ENCODE measurements at regions not wholly inside any gene's neighbourhood (a gene's known extent, or its start where the extent isn't known, plus 50 kb on each side); places are given as distances from the start of the nearest gene placed in this dataset.

DNA sequence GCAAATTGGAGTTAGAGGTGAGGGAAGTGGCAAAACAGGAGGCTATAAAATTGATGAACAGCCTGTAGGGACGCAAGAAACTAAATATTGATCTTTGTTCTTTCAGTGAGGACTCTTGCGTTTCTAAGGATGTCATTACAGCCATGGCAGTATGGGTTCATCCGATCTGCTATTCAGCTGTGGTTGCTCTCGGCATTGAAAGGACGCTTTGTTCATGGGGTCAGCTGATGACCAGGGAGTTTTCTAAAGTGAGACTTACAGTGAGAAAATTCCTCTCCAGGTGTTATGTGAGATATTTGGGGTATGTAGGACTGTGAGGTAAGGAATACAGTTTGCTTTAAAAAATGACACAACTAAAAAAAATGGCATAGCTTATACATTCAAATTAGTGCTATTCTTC is 52.7 kb upstream of the PELI1 start:
- DNase-seq (ENCODE audit: low read depth), result no peak

DNA sequence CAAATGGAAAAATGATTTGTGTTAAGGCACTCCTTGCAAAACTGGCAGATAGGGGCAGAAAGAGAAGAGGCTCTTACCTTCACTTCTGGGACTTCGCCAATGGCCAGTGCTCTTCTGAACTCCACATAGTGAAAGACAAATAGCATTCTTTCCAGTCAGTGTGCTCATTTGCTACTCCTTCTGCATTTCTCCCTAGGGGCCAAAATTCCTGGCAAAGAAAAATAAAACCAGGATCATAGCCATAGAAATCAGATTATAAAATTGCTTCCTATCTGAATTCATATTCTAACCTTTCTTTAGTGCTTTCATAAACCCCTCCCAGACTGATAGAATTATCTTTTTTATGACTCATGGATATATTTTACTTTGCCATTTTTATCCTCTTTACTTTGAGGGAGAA is 56.9 kb upstream of the PELI1 start:
- no peak for DNase-seq (ENCODE audit: low read depth)

- no peak for DNase-seq (ENCODE audit: low read depth)
Measured at GRCh38 chr2:64202206-64202845, 58.1 kb upstream of the PELI1 start.

DNA sequence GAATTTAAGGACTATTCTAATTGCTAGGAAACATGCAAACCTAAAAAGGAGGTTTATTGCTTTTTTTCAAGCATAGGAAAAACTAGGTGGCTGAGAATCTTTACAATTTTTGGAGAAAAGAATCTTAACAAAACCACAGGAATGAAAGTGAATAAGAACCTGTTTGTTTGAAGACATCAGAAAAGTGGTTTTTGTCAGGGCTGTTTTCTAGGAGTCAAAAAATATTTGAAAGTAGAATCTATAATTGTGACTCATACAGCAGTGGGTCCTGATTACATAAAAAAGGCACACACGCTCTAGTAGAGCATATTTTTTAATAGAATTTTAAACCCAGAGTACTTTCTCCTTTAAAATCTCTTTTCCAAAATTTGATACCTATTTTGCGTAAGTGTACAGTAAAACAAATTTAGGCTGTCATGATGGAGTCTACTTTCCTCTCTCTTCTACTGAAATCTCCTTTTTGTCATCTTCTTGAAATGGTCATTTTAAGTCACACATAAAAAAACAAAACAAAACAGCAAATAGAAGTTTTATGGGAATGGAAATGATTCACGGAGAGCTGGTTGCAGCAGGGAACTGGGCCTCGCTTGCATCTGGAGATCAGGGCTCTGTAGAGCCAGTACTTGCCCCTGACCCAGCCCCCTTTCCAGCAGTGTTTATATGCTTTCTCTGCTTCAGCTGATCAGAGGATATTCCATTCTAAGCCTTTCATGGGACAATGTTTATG is 59.1 kb upstream of the PELI1 start:
- DNase-seq (ENCODE audit: low read depth), result no peak

- no peak for DNase-seq (ENCODE audit: low read depth)
Measured at GRCh38 chr2:64203858-64204632, 59.8 kb upstream of the PELI1 start.

- no peak for DNase-seq (ENCODE audit: low read depth)
Measured at GRCh38 chr2:64204703-64205102, 60.5 kb upstream of the PELI1 start.

DNA sequence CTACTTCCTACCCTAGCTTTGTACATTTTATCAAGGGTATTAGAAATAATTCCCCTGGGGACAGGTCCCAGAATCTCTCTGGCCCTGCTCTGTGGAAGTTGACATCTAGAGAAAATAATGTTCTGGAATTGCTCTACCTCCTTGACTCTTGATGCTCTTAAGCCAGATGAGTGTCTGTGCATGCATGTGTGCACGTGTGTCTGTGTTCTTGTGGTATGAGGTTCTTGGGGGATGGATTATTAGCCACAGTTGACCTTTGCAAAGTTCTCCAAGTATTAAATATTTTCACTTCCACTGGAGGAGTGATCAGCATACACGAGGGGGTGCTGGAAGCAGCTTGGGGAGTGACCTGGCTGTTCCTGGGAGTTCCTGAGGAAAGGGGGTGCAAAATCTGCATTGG is 61.2 kb upstream of the PELI1 start:
- no peak for DNase-seq (ENCODE audit: low read depth)

- no peak for DNase-seq (ENCODE audit: low read depth)
Measured at GRCh38 chr2:64207573-64207972, 63.4 kb upstream of the PELI1 start.

DNA sequence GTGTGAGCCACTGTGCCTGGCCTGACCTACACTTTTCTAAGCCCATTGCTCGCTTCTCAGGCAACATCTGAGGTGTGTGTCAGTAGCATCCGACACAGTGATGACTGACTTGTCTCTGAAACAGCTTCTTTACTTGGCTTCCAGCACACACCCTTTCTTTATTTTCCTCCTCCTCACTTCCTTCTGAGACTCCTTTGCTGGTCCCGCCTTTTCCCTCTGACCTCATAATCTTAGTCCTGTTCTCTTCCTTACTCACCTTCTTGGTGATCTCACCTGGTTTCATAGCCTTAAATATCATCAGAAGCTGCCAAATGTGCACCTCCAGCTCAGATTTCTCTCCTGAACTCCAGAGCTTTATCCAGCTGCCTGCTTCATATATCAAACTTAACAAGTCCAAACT is 66.6 kb upstream of the PELI1 start:
- DNase-seq (ENCODE audit: low read depth), result no peak

GRCh38 chr2:64211276-64211921 is 67.2 kb upstream of the PELI1 start:
- no peak for DNase-seq (ENCODE audit: low read depth)

GRCh38 chr2:64212346-64212745 is 68.1 kb upstream of the PELI1 start:
- no peak for DNase-seq (ENCODE audit: low read depth)

- no peak for DNase-seq (ENCODE audit: low read depth)
Measured at GRCh38 chr2:64212801-64213321, 68.6 kb upstream of the PELI1 start.

GRCh38 chr2:64213532-64214275 is 69.5 kb upstream of the PELI1 start:
- DNase-seq (ENCODE audit: low read depth), result no peak

GRCh38 chr2:64214281-64215115 is 70.3 kb upstream of the PELI1 start:
- no peak for DNase-seq (ENCODE audit: low read depth)

DNA sequence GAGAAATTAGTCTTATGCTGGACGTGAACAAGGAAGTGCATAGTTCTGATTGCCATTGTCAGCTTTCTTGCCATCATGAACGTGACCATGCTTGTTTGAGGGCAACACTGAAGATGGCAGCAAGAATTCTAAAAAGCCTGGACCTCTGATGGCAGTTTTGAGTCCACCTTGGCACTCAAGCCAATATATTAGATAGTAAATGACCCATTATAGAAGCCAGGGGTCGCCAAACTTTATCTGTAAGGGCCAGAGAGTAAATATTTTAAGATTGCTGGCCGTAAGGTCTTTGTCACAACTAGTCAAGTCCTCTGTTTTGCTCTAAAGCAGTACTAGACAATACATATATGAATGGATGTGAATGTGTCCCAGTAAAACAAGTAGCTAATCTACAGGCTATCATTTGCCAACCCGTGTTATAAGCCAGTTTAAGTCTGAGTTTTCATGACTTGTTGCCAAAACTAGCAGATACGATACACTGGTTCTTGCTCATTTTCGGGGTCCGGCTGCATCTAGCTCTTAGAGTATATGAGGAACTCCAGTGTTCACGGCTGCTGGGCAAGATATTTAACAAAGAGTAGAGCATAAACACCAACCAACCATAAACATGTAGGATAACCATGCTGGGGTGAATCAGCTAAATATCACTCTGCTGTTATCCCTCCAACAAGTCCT is 73.1 kb upstream of the PELI1 start:
- DNase-seq (ENCODE audit: low read depth), result no peak

DNA sequence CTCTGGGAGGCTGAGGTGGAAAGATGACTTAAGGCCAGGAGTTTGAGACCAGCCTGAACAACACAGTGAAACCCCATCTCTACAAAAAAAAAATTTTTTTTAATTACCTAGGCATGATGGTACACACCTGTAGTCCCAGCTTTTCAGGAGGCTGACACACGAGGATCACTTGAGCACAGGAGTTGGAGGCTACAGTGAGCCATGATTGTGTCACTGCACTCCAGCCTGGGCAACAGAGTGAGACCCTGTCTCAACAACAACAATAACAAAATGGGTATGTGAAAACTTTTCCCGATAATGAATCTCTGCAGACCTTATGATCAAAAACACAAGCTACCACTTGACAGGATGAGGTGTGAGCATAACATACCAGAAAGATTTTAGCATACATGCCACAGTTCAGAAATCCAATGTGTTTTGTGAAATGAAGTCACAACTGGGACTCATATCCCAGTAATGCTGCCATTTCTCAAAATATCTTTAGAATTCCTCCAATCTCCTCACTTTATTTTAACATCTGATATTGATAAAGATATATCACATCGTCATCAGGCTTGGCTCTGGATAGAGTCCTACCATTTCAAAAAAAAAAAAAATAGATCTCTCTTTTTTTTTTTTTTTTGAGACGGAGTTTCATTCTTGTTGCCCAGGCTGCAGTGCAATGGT is 74.0 kb upstream of the PELI1 start:
- DNase-seq (ENCODE audit: low read depth), result no peak

GRCh38 chr2:64219149-64219548 is 74.9 kb upstream of the PELI1 start:
- DNase-seq (ENCODE audit: low read depth), result no peak

DNA sequence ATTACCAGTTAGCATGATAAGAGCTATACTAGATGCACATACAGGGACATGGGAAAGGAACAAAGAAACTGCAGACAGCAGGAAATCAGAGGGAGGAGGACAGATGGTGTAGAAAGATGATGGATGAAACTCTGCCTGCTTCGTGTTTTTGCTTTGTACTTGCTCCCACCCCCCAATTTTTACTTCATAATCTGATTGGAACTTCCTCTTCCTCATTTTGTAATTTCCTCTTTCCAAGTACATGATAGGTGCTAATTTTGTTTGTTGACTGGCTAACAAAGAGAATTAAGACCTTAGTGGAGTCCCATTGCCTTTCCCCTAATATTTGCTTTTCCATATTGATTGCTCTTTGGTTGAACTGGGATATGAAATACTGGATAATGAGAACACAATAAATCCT is 76.0 kb upstream of the PELI1 start:
- DNase-seq (ENCODE audit: low read depth), result no peak

DNA sequence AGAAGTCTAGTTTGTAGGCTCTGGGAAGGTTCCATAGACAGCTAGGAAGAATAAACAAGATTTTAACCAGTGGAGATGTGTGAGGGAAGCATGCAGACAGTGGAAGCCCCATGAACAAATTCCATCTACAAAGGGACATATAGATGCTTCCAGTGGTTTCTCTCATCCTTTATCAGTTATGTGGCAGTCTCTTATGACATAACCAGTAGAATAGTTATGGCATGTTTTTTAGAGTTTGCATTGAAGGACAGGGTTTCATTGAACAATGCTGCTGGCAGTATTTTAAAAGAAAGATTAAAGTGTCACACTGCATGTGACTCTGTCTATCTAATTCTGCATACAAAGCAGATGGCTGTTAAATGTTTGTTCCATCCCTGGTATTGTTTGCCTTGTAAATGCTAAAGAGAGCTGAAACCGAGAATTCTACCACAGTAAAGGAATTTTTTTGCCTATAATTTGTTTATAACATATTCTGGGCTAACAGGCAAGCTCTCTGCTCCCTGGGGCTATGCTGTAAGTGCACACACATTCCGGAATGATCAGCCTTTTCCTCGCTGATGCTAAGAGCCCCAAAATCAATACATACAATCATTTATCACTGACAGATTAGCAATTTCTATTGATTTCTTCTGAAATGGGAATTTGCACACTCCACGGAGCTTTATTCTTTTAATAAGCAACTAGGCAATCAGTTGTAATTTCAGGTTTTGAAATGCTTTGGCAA is 76.8 kb upstream of the PELI1 start:
- DNase-seq (ENCODE audit: low read depth), result no peak

Data from CMK (cell line).